ENCODE measurements at regions not wholly inside any gene's neighbourhood (a gene's known extent, or its start where the extent isn't known, plus 50 kb on each side); places are given as distances from the start of the nearest gene placed in this dataset.
A peak's percentile ranks its signal among the peaks of the same experiment; 100 is the strongest.

DNA sequence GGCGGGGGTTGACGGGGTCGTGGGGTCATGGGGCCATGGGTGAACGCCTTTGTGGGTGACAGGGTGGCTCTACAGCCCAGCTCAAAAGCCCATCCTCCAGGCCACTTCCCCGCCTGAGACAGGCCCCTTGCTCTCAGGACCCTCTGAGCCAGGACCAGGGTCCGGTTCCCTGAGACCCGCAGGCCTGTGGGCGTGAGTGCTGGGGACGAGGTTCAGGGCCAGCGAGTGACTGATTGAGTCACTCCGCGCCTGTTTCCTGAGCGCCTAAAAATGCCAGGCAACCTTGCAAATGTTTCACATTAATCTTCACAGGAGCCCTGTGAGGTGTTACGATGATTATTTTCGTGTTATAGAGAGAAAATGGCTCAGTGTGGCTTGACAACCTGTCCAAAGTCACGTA, 97.8 kb downstream of the ZNF674 start:
- Mint-ChIP-seq H3K36me3 (ENCODE audit: low read depth) (peaks cover 14% of the 10 kb centered on the region), H3K9me3 (no peaks in the 10 kb centered on the region), H3K27me3 (ENCODE audit: low read depth) (no peaks in the 10 kb centered on the region), H3K27ac (peak overlapping the region; percentile 83), H3K4me1 (ENCODE audit: low read depth) (peaks cover 16% of the 10 kb centered on the region), H3K4me3 (peak overlapping the region; percentile 79)
- CTCF ChIA-PET: no interaction called here
- DNase-seq: no peak
- intact Hi-C loops (cut with micrococcal nuclease): loop anchor here (1.0 to 2.0 kb wide), 2 partner anchors 98 to 681 kb away; partner anchors contain the start of gene ZNF674

DNA sequence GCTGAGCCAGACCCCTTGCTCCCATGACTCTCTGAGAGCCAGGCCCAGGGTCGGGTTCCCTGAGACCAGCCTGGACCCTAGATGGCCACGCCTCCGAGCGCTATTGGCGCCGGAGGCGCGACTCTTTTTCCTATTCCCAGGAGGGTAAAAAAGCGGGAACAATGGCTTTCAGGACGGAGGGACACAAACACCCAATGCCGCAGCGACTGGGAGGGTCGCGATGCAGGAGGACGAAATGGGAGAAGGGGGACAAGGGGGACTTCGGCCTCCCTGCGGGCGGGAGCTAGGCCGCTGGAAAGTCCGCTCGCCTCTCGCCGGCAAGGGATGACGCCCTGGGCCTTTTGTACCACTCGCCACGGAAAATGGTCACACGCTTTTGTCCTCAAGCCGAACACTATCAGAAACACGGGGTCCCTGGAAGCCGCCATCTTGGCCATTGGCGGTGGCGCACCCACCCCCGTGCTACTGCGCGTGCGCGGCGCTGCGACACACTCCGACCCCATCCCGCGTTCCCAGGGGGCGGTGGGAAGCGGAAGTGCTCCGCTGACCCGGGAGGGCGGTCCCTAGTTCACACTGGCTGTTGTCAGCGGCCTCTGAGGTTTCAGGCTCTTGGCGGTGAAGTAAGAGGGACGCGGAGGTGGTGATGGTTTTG, 98.4 kb downstream of the ZNF674 start:
- Mint-ChIP-seq H3K4me3 (peak overlapping the region; percentile 79), H3K36me3 (ENCODE audit: low read depth) (peaks cover 10% of the 10 kb centered on the region), H3K27me3 (ENCODE audit: low read depth) (no peaks in the 10 kb centered on the region), H3K4me1 (ENCODE audit: low read depth) (peaks cover 12% of the 10 kb centered on the region), H3K9me3 (no peaks in the 10 kb centered on the region), H3K27ac (peak overlapping the region; percentile 83)
- peak; percentile 89 for DNase-seq
- intact Hi-C loops (cut with micrococcal nuclease): loop anchor here (1.0 to 2.0 kb wide), 2 partner anchors 98 to 682 kb away; partner anchors contain the start of gene ZNF674
- CTCF ChIA-PET: no interaction called here

DNA sequence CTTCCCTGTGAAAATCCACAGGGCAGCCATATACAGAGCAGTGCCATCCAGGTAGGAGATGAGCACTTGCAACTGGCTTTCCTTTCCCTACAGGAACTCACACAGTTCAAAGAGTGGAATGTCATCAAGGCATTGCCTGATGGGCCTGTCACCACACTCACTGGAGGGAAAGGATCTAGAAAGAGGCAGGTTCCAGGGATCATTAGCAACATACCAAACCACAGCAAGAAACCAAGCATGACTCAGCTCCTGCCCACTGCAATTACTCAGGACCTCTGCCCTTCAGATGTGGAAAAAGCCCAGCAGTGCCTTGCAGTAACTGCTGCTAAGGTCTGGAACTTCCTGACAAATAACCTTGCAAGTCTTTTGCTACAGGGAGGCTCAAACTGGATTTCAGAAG, 101.2 kb downstream of the ZNF674 start:
- no peaks in the 10 kb centered on the region for H3K27me3 Mint-ChIP-seq (ENCODE audit: low read depth)
- H3K9me3 Mint-ChIP-seq: no peaks in the 10 kb centered on the region
- H3K27ac Mint-ChIP-seq: no peak overlapping the region
- intact Hi-C loops (cut with micrococcal nuclease): no loop called here
- H3K4me3 Mint-ChIP-seq: no peak overlapping the region
- H3K36me3 Mint-ChIP-seq (ENCODE audit: low read depth): no peaks in the 10 kb centered on the region
- peaks cover 9% of the 10 kb centered on the region for H3K4me1 Mint-ChIP-seq (ENCODE audit: low read depth)
- DNase-seq: no peak
- CTCF ChIA-PET: no interaction called here

DNA sequence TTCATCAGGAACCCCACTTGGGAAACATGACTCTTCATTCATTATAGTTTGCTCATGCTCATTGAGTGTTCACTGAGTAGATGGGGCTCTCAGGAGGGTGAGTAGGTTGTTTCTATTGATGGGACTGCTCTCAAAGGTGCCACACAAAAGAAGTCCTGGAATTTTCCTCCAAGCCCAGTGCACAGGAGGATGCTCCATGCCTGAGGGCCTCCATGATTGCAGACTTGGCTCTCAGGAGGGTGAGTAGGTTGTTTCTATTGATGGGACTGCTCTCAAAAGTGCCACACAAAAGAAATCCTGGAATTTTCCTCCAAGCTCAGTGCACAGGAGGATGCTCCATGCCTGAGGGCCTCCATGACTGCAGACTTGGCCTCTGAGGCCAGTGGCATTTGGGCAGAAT, 108.5 kb downstream of the ZNF674 start:
- CTCF ChIA-PET: no interaction called here
- Mint-ChIP-seq H3K4me3 (no peak overlapping the region), H3K27me3 (ENCODE audit: low read depth) (no peaks in the 10 kb centered on the region), H3K9me3 (no peaks in the 10 kb centered on the region), H3K4me1 (ENCODE audit: low read depth) (no peaks in the 10 kb centered on the region), H3K27ac (no peak overlapping the region), H3K36me3 (ENCODE audit: low read depth) (no peaks in the 10 kb centered on the region)
- no peak for DNase-seq
- intact Hi-C loops (cut with micrococcal nuclease): no loop called here

DNA sequence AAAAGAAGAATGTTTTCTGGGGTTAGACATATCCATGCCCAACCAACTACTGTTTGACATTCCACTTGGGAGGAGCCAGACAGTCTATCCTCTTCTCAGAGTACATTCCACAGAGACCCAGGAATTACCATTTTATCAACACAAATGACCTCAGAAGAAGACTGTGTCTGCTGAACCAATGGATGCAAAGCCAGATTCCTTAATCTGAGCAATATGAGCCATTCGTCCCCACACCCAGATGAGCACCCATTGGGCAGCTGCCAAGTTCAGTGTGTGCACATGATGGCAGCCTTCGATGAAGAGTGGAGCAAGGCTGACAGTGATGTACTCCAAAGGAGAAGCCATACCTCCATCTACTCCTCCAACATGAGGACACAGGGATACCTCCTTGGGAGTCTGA, 111.3 kb downstream of the ZNF674 start:
- H3K27ac Mint-ChIP-seq: no peak overlapping the region
- no peaks in the 10 kb centered on the region for H3K9me3 Mint-ChIP-seq
- no peaks in the 10 kb centered on the region for H3K36me3 Mint-ChIP-seq (ENCODE audit: low read depth)

DNA sequence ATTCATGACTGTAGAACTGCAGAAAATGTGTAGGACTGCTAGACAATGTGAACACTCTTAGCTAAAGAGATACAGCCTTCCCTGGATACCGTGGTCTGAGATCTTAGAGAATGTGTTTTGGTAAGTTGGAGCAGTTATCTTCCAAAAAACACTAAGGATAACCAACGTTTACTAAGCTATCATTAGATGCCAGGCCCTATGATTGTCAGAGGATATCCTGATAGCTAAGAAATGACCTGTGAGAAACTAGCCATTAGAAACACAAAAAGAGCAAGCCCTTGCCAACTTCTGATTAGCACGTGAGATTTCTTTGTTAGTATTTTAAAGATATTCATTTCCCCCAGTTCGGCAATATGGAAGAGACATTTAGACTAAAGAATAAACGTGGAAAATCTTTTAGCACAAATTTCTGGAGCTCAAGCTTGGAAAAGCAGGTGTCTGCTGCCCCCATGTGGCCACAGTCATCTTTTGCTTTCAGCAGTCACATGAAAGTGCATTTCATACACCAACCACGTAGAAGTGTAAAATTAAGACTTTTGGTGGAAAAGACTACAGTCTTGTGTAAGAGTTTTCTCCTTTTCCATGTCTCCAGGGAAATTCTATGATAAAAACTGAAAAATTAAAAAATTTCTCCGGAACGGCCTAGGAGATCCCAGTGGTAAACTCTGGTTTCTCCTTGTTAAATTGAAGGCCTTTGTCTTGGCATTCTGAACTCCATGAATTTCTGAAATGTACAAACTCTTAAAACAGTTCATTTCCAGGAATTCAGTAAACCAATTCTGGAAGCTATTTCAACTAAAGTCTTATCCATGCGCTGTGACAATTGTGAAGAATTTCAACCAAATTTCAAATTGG, 136.4 kb downstream of the ZNF674 start:
- intact Hi-C loops (cut with micrococcal nuclease): loop anchor here (1.0 to 10.0 kb wide), 2 partner anchors 27 to 894 kb away; no protein-coding TSS in a partner anchor
- DNase-seq: peak; percentile 81
- Mint-ChIP-seq H3K27ac (no peak overlapping the region), H3K4me1 (ENCODE audit: low read depth) (no peaks in the 10 kb centered on the region), H3K36me3 (ENCODE audit: low read depth) (no peaks in the 10 kb centered on the region), H3K27me3 (ENCODE audit: low read depth) (no peaks in the 10 kb centered on the region), H3K4me3 (no peak overlapping the region), H3K9me3 (no peaks in the 10 kb centered on the region)
- CTCF ChIA-PET: interaction anchor here (0.8 to 2.2 kb wide), 7 partner anchors 10 to 894 kb away, joined by 3 to 12 read pairs (median 6); no protein-coding TSS in a partner anchor

More for the DNA sequence above, 111.3 kb downstream of the ZNF674 start:
- no peaks in the 10 kb centered on the region for H3K4me1 Mint-ChIP-seq (ENCODE audit: low read depth)
- no peak for DNase-seq
- CTCF ChIA-PET: no interaction called here
- intact Hi-C loops (cut with micrococcal nuclease): no loop called here
- H3K27me3 Mint-ChIP-seq (ENCODE audit: low read depth): no peaks in the 10 kb centered on the region
- no peak overlapping the region for H3K4me3 Mint-ChIP-seq

DNA sequence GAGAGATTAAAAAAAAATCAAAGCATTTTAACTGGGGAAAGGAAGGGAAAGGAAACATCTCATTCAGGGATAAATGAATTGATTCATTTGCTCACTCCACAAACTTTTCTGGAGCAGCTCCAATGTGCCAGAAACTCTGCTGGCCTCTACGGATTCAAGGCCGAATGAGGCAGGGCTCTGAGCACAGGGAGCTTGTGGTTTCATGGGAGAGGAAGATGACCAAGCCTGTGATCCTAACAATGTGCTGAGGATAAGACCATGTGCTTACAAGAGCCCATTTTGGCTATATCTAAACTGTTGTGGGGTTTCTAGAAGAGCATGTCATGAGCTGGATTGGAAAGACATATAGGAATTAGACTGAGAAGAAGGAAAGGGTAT, 137.5 kb downstream of the ZNF674 start:
- H3K27me3 Mint-ChIP-seq (ENCODE audit: low read depth): no peaks in the 10 kb centered on the region
- CTCF ChIA-PET: interaction anchor here (0.8 to 2.2 kb wide), 7 partner anchors 9 to 893 kb away, joined by 3 to 12 read pairs (median 6); no protein-coding TSS in a partner anchor
- intact Hi-C loops (cut with micrococcal nuclease): loop anchor here (10.0 kb wide), 1 partner anchor 893 kb away; no protein-coding TSS in a partner anchor
- H3K9me3 Mint-ChIP-seq: no peaks in the 10 kb centered on the region
- H3K27ac Mint-ChIP-seq: no peak overlapping the region
- no peak overlapping the region for H3K4me3 Mint-ChIP-seq
- no peaks in the 10 kb centered on the region for H3K4me1 Mint-ChIP-seq (ENCODE audit: low read depth)
- no peak for DNase-seq
- no peaks in the 10 kb centered on the region for H3K36me3 Mint-ChIP-seq (ENCODE audit: low read depth)

DNA sequence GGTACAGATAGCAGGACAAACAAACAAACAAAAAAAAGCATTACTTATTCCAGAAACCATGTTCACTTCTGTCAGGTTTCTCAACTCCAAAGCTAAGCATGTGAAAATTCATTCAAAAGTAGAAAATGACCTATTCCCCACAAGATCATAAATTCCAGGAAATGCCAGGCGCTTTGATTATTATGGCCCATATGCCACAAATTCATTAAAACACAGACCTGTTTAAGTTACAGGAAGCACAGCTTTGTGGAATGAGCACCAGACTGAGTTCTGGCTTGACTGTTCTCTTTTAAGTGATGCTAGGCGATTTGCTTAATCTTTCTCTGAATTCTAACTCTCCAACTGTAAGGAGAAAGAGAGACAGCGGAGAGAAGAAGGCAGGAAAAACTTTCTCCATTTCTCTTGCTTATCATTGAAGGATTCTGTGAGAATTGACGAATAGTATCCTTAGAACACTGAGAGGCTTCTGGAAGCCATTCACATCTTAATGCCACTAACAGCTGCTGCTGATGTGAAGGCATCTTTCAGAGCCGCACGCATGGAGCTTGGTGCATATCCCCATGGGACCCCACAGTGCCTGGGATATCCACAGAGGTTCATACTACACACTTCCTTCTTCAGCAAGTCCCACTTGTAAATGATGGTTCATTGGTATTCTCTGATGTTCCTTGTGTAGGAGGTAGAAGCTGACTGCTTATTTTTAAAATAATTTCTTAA, 138.0 kb downstream of the ZNF674 start:
- no peaks in the 10 kb centered on the region for H3K27me3 Mint-ChIP-seq (ENCODE audit: low read depth)
- H3K36me3 Mint-ChIP-seq (ENCODE audit: low read depth): no peaks in the 10 kb centered on the region

DNA sequence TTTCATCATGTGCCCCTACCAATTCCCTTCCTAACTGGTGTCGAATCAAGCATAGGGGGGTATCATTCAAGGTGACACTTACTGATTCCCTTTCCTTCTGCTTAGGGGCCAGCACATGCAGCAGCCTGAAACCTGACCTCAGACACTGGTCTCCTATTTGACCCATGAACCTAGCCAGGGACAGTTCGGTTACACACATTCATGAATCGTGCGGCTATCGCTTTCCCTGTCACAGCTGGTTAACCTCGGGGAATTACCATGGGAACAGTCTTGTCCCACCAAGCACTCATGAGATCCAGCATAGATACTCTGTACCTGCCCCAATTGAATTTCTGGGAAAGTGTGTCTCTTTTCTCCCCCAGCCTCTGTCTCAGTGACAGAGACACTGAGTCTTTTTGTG, 140.4 kb downstream of the ZNF674 start:
- intact Hi-C loops (cut with micrococcal nuclease): loop anchor here (10.0 kb wide), 1 partner anchor 890 kb away; no protein-coding TSS in a partner anchor
- H3K27me3 Mint-ChIP-seq (ENCODE audit: low read depth): no peaks in the 10 kb centered on the region
- H3K36me3 Mint-ChIP-seq (ENCODE audit: low read depth): no peaks in the 10 kb centered on the region

More for the DNA sequence above, 138.0 kb downstream of the ZNF674 start:
- CTCF ChIA-PET: interaction anchor here (0.6 to 2.2 kb wide), 3 partner anchors 21 to 71 kb away, joined by 6 to 12 read pairs (median 8); no protein-coding TSS in a partner anchor
- no peaks in the 10 kb centered on the region for H3K4me1 Mint-ChIP-seq (ENCODE audit: low read depth)
- no peaks in the 10 kb centered on the region for H3K9me3 Mint-ChIP-seq
- no peak overlapping the region for H3K27ac Mint-ChIP-seq
- intact Hi-C loops (cut with micrococcal nuclease): loop anchor here (10.0 kb wide), 1 partner anchor 892 kb away; no protein-coding TSS in a partner anchor
- H3K4me3 Mint-ChIP-seq: no peak overlapping the region
- DNase-seq: no peak

DNA sequence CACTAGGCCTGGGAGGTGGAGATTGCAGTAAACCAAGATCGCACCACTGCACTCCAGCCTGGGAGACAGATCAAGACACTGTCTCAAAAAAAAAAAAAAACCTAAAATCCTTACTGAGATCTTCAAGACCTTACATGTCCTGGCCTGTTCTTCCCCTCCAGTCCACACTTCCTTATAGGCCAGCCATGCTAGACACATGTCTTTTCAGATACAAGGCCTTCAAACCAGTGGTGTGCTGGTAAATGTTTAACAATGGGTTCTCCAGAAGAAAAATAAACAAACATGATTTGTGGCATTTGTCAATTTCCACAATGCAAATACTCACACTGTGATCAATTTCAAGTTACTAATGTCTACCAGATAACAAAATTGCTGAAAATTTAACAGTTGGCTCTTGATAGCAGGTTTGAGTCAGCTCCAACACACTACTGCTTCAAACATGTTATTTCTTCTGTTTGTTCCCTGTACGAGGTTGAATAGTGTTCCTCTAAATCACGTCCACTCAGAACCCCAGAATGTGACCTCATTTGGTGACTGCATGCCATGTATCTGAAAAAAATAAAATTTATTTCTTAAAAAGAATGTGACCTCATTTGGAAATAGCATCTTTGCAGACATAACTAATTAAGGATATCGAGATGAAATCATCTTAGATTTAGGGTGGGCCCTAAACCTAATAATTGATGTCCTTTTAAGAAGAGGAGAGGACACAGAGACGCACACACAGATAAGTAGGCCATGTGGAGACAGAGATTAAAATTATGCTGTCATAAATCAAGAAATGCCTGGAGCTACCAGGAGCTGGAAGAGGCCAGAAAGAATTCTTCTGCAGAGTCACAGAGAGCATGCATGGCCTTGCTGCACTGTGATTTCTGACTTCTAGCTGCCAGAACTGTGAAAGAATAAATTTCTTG, 144.4 kb downstream of the ZNF674 start:
- Mint-ChIP-seq H3K27ac (no peak overlapping the region), H3K27me3 (ENCODE audit: low read depth) (no peaks in the 10 kb centered on the region), H3K4me3 (no peak overlapping the region), H3K9me3 (no peaks in the 10 kb centered on the region), H3K36me3 (ENCODE audit: low read depth) (no peaks in the 10 kb centered on the region), H3K4me1 (ENCODE audit: low read depth) (no peaks in the 10 kb centered on the region)
- intact Hi-C loops (cut with micrococcal nuclease): loop anchor here (10.0 kb wide), 1 partner anchor 886 kb away; no protein-coding TSS in a partner anchor
- CTCF ChIA-PET: no interaction called here
- DNase-seq: no peak

More for the DNA sequence above, 140.4 kb downstream of the ZNF674 start:
- no peak for DNase-seq
- CTCF ChIA-PET: no interaction called here
- no peaks in the 10 kb centered on the region for H3K4me1 Mint-ChIP-seq (ENCODE audit: low read depth)
- no peak overlapping the region for H3K27ac Mint-ChIP-seq
- H3K4me3 Mint-ChIP-seq: no peak overlapping the region
- no peaks in the 10 kb centered on the region for H3K9me3 Mint-ChIP-seq

DNA sequence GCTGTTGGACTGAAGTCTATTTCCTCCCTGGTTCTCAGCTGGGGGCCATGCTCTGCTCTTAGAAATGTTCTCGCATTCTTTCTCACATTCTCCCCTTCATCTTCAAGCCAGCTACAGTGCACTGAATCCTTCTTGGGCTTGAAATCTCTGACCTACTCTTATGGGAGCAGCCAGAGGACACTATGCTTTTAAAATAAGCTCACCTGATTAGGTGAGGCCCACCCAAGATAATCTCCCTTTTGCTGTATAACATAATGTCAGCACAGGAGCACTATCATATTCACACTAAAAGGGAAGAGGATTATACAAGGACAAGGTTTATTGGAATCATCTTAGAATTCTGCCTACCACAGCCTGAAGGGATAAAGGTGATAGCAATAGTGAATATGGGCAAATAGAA, 146.3 kb downstream of the ZNF674 start:
- Mint-ChIP-seq H3K9me3 (no peaks in the 10 kb centered on the region), H3K27ac (no peak overlapping the region), H3K4me1 (ENCODE audit: low read depth) (no peaks in the 10 kb centered on the region), H3K4me3 (no peak overlapping the region), H3K27me3 (ENCODE audit: low read depth) (no peaks in the 10 kb centered on the region), H3K36me3 (ENCODE audit: low read depth) (no peaks in the 10 kb centered on the region)
- DNase-seq: no peak
- CTCF ChIA-PET: interaction anchor here (1.3 kb wide), 1 partner anchor 10 kb away, joined by 5 read pairs; no protein-coding TSS in a partner anchor
- intact Hi-C loops (cut with micrococcal nuclease): no loop called here

All from activated naive CD4-positive, alpha-beta T cell treated with anti-CD3 and anti-CD28 coated beads for 36 hours (primary cell).